Suprapubic skin (tissue), 4 donors: ENCODE measurements at regions not wholly inside any gene's neighbourhood (a gene's known extent, or its start where the extent isn't known, plus 50 kb on each side); places are given as distances from the start of the nearest gene placed in this dataset.

Experiments used
- DNase-seq, 2 donors: peaks; one replicate each; pipeline ENCODE4 v3.0.0-alpha.2; 2019; ENCODE audit warnings: low spot score in 2 of 2
- H3K27ac ChIP-seq: fragments of 200-600 bp; sonication (generic); one replicate; pipeline ENCODE4 v1.5.1; 2019
- H3K27me3 ChIP-seq: fragments of 200-600 bp; sonication (generic); one replicate; pipeline ENCODE4 v1.5.1; 2019
- H3K36me3 ChIP-seq: fragments of 200-600 bp; sonication (generic); one replicate; pipeline ENCODE4 v1.5.1; 2019
- H3K4me1 ChIP-seq: fragments of 200-600 bp; sonication (generic); one replicate; pipeline ENCODE4 v1.5.1; 2019
- H3K4me3 ChIP-seq: fragments of 200-600 bp; sonication (generic); one replicate; pipeline ENCODE4 v1.5.1; 2019; ENCODE audit warnings: mild to moderate bottlenecking
- H3K9me3 ChIP-seq: fragments of 200-600 bp; sonication (generic); one replicate; pipeline ENCODE4 v1.5.1; 2019
- EP300 ChIP-seq: sonication (generic); formaldehyde crosslinking; IDR thresholded peaks from one replicate; pipeline ENCODE4 v1.6.1; 2017; ENCODE audit warnings: antibody characterized with exemption
- POLR2A ChIP-seq, 2 donors: fragments of 450-650 bp; IDR thresholded peaks; one replicate each; pipeline ENCODE4 v1.6.1; 2017; ENCODE audit warnings: antibody characterized with exemption in 2 of 2, mild to moderate bottlenecking in 2 of 2, moderate library complexity in 2 of 2
- POLR2AphosphoS5 ChIP-seq, 3 donors: sonication (generic); formaldehyde crosslinking; IDR thresholded peaks; one replicate each; pipeline ENCODE4 v1.6.1; 2017; ENCODE audit warnings: antibody characterized with exemption in 3 of 3
- WGBS: methylation state at CpG from one replicate; pipeline ENCODE4 v1.1.5; 2018; 5-methylcytosine and 5-hydroxymethylcytosine counted together
- TF ChIP-seq, protein P1 (sequence below), 2 donors: fragments of 200-600 bp in 1 of 2; fragments of 450-650 bp in 1 of 2; sonication (generic) in 1 of 2; IDR thresholded peaks; one replicate each; pipeline ENCODE4 v1.5.1; 2016 to 2019; ENCODE audit warnings: antibody characterized with exemption in 2 of 2, mild to moderate bottlenecking in 1 of 2, moderate library complexity in 1 of 2

- no peaks in the 10 kb centered on the region for H3K27me3 ChIP-seq
- no peaks in the 10 kb centered on the region for H3K9me3 ChIP-seq
- TF ChIP-seq, protein P1, sequence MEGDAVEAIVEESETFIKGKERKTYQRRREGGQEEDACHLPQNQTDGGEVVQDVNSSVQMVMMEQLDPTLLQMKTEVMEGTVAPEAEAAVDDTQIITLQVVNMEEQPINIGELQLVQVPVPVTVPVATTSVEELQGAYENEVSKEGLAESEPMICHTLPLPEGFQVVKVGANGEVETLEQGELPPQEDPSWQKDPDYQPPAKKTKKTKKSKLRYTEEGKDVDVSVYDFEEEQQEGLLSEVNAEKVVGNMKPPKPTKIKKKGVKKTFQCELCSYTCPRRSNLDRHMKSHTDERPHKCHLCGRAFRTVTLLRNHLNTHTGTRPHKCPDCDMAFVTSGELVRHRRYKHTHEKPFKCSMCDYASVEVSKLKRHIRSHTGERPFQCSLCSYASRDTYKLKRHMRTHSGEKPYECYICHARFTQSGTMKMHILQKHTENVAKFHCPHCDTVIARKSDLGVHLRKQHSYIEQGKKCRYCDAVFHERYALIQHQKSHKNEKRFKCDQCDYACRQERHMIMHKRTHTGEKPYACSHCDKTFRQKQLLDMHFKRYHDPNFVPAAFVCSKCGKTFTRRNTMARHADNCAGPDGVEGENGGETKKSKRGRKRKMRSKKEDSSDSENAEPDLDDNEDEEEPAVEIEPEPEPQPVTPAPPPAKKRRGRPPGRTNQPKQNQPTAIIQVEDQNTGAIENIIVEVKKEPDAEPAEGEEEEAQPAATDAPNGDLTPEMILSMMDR (IDR thresholded peaks at IDR 0.05) = no peak
- no peak for TF ChIP-seq POLR2AphosphoS5 (IDR thresholded peaks at IDR 0.05)
- TF ChIP-seq POLR2A (IDR thresholded peaks at IDR 0.05) = no peak
- no peak for TF ChIP-seq EP300
- H3K27ac ChIP-seq = no peak overlapping the region
- no peaks in the 10 kb centered on the region for H3K4me1 ChIP-seq
- no peak overlapping the region for H3K4me3 ChIP-seq
- no peak for DNase-seq
- WGBS = 43% methylated on average over 7 of the region's 7 CpGs
- H3K36me3 ChIP-seq = no peaks in the 10 kb centered on the region
These were observed 1115.8 kb upstream of the RBFOX1 start for GRCh38 chr16:6216836-6217235.

GRCh38 chr16:6211644-6212043, 1114.0 kb upstream of the EEF2KMT start:
- H3K9me3 ChIP-seq = no peaks in the 10 kb centered on the region
- H3K27ac ChIP-seq = no peak overlapping the region
- H3K4me3 ChIP-seq = no peak overlapping the region
- no peak for TF ChIP-seq POLR2A (IDR thresholded peaks at IDR 0.05)
- TF ChIP-seq EP300 = no peak
- no peak for TF ChIP-seq POLR2AphosphoS5 (IDR thresholded peaks at IDR 0.05)
- TF ChIP-seq, protein P1 (IDR thresholded peaks at IDR 0.05) = no peak
- H3K36me3 ChIP-seq = no peaks in the 10 kb centered on the region
- H3K27me3 ChIP-seq = no peaks in the 10 kb centered on the region
- 92% methylated on average over 2 of the region's 2 CpGs for WGBS
- DNase-seq = no peak
- no peaks in the 10 kb centered on the region for H3K4me1 ChIP-seq

DNA sequence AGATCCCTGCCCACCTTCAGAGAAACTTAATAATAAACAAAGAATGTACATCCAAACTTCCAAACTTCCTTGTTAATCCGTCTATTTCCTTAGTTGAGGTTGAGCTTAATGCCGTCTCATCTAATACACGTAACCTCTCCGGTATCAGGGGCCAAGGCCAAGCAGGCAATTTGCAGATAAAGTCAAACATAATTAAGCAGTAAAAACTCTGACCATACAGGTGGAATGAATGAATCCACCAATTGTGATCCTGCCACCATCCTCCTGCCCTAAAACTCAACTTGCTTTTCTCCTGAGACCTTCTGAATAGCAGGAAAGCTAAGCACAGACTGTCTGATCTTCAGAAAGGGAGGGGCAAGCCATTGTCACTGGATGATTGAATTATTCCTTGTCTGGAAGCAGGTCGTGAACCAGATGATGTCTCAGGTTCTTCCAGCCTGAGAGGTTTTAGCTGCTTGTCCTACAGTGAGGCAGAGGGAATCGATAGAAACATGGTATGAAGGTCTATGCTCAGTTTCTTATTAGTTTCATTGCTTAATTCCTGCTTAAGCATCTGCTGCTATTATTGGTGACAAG, 1111.8 kb upstream of the EEF2KMT start:
- H3K27me3 ChIP-seq = no peaks in the 10 kb centered on the region
- no peak for TF ChIP-seq POLR2A (IDR thresholded peaks at IDR 0.05)
- TF ChIP-seq POLR2AphosphoS5 (IDR thresholded peaks at IDR 0.05) = no peak
- TF ChIP-seq, protein P1 (IDR thresholded peaks at IDR 0.05) = no peak
- no peak for TF ChIP-seq EP300
- WGBS = 49% methylated on average over 6 of the region's 6 CpGs
- no peak overlapping the region for H3K4me3 ChIP-seq
- DNase-seq = no peak
- no peaks in the 10 kb centered on the region for H3K4me1 ChIP-seq
- H3K9me3 ChIP-seq = no peaks in the 10 kb centered on the region
- H3K27ac ChIP-seq = no peak overlapping the region
- no peaks in the 10 kb centered on the region for H3K36me3 ChIP-seq

- WGBS = 89% methylated on average over 3 of the region's 3 CpGs
- no peaks in the 10 kb centered on the region for H3K4me1 ChIP-seq
- no peaks in the 10 kb centered on the region for H3K36me3 ChIP-seq
- TF ChIP-seq EP300 = no peak
- no peak for TF ChIP-seq POLR2AphosphoS5 (IDR thresholded peaks at IDR 0.05)
- no peak for TF ChIP-seq POLR2A (IDR thresholded peaks at IDR 0.05)
- TF ChIP-seq, protein P1 (IDR thresholded peaks at IDR 0.05) = no peak
- H3K9me3 ChIP-seq = no peaks in the 10 kb centered on the region
- DNase-seq = no peak
- no peak overlapping the region for H3K27ac ChIP-seq
- no peak overlapping the region for H3K4me3 ChIP-seq
- H3K27me3 ChIP-seq = no peaks in the 10 kb centered on the region
These were observed 1110.0 kb upstream of the EEF2KMT start for GRCh38 chr16:6207580-6207979.

DNA sequence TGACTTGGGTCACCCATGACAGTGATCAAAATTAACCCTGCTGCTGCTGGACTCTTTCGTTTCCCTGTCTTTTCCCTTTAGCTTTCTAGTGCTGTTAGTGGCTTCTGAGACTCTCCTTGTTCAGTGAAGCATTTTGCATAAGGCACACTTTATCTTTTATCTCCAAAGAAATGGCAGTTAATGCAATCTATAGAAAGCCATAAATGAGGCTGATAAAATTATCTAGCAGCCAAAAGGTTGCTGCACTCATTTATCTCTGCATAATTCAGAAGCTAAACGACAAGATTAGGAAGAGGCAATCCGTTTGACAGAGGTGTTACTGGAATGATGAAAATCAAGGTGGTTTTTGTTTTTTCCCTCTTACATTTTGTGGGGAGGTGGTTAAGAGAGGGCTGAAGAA, 1109.5 kb upstream of the EEF2KMT start:
- 42% methylated on average over 3 of the region's 3 CpGs for WGBS
- DNase-seq = no peak
- Histone ChIP-seq H3K4me3 (no peak overlapping the region), H3K27ac (no peak overlapping the region), H3K4me1 (no peaks in the 10 kb centered on the region), H3K9me3 (no peaks in the 10 kb centered on the region), H3K27me3 (no peaks in the 10 kb centered on the region), H3K36me3 (no peaks in the 10 kb centered on the region)
- TF ChIP-seq POLR2AphosphoS5 (IDR thresholded peaks at IDR 0.05) = no peak
- TF ChIP-seq POLR2A (IDR thresholded peaks at IDR 0.05) = no peak
- TF ChIP-seq, protein P1 (IDR thresholded peaks at IDR 0.05) = no peak
- no peak for TF ChIP-seq EP300
